ENCODE measurements at regions not wholly inside any gene's neighbourhood (a gene's known extent, or its start where the extent isn't known, plus 50 kb on each side); places are given as distances from the start of the nearest gene placed in this dataset.

DNA sequence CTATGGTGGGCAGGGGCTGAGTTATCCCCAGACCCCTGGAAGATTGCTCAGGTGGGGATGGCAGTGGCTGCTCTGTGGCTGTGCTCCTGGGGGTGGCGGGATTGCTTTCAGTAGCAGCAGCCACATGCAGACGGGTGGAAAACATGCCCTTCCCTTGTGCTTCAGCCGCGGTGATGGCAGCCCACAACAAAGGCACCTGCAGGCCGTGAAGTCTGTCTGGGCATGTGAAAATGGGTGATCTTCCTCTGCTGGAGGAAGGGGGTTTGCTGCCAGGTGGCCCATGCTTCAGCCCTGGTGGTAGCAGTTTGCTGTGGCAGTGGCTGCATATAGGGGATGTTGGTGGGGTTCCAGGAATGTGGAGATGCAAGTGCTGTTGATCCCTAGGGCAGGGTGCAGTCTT lies 326.2 kb upstream of the RGS6 start:
- no peaks in the 10 kb centered on the region for H3K36me3 ChIP-seq (ENCODE audit: insufficient read depth)
- WGBS = 99% methylated on average over 5 of the region's 5 CpGs

DNA sequence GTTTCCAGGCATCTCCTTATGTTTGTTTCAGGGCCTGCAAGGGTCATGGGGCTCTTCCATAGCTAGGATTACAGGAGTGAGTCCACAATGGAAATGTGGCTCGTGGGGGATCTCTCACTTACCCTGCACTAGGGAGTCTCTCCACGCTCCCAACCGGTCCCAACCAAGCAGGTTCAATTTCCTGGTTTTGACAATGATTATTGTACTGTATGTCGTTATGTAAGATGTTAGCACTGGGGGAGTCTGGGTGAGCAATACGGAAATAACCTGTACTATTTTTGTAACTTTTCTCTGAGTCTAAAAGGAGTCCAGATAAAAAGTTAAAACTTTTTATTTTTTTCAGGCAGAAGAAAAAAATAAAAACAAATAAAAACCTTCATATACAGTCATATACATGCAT lies 325.7 kb upstream of the RGS6 start:
- no peak for DNase-seq (ENCODE audit: extremely low spot score)
- Histone ChIP-seq H3K4me3 (ENCODE audit: low read depth, low read length) (no peak overlapping the region), H3K27ac (ENCODE audit: low read depth) (no peak overlapping the region), H3K4me1 (ENCODE audit: insufficient read depth) (no peaks in the 10 kb centered on the region), H3K36me3 (ENCODE audit: insufficient read depth) (no peaks in the 10 kb centered on the region)
- WGBS = 83% methylated on average over 5 of the region's 5 CpGs

More for the DNA sequence above, 326.2 kb upstream of the RGS6 start:
- Histone ChIP-seq H3K4me3 (ENCODE audit: low read depth, low read length) (no peak overlapping the region), H3K27ac (ENCODE audit: low read depth) (no peak overlapping the region), H3K4me1 (ENCODE audit: insufficient read depth) (no peaks in the 10 kb centered on the region)
- no peak for DNase-seq (ENCODE audit: extremely low spot score)

DNA sequence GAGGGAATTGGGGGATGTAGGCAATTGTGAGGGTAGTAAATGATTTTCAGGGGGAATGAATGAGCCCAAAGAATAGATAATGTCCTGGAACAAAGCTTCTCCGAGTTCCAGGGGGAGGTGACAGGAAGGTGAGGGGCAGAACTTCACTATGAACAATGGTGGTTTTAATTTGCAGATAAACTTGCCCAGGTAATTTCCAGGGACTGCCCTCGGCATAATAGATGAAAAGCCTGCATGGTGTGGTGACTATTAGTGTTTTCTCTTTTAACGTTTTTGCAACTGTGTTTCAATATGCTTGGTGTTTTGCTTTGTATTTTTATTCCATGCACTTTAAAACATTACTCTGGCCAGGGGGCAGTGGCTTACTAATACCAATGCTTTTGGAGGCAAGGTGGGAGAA lies 325.2 kb upstream of the RGS6 start:
- no peaks in the 10 kb centered on the region for H3K36me3 ChIP-seq (ENCODE audit: insufficient read depth)
- 75% methylated on average over 3 of the region's 3 CpGs for WGBS
- DNase-seq (ENCODE audit: extremely low spot score) = no peak
- no peak overlapping the region for H3K27ac ChIP-seq (ENCODE audit: low read depth)
- no peak overlapping the region for H3K4me3 ChIP-seq (ENCODE audit: low read depth, low read length)
- no peaks in the 10 kb centered on the region for H3K4me1 ChIP-seq (ENCODE audit: insufficient read depth)

DNA sequence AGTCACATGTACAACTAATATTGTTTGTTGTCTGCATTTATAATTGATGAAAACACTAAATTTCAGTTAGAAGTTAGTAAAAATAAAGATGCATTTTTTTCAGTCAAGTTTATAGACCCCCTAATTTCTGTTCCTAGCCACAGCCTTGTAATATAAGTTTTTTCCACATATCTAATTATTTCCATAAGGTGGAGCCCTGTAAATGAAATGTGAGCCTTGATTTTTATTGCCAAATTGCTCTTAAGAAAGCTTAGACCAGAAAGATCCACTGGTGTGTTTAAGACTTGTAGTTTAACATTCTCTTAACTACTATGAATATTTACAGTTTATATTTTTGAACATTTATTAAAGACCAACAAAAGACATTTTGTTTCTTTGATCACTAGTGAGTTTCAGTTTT lies 322.1 kb upstream of the RGS6 start:
- no peak for DNase-seq (ENCODE audit: extremely low spot score)
- Histone ChIP-seq H3K27ac (ENCODE audit: low read depth) (no peak overlapping the region), H3K36me3 (ENCODE audit: insufficient read depth) (no peaks in the 10 kb centered on the region), H3K4me1 (ENCODE audit: insufficient read depth) (no peaks in the 10 kb centered on the region), H3K4me3 (ENCODE audit: low read depth, low read length) (no peak overlapping the region)

DNA sequence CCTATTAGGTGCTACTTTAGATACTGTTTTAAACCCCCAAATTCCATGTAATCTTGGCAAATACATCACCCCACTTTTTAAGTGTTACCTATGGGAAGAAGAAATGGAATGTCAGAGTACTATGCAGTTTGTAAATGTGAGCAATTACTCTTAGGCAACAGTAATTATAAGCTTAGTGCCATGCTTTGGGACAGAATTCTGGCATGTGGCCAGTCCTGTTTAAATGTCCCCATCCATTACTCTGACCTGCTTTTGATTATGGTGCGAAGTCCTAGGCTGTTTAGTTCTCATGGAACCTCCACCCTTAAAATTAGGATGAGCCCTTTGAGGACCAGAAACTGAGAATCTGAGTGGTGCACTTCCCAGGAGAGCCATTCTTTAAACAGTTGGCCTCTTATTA lies 321.4 kb upstream of the RGS6 start:
- no peak for DNase-seq (ENCODE audit: extremely low spot score)
- no peaks in the 10 kb centered on the region for H3K4me1 ChIP-seq (ENCODE audit: insufficient read depth)
- 88% methylated on average over 1 of the region's 1 CpG for WGBS
- H3K4me3 ChIP-seq (ENCODE audit: low read depth, low read length) = no peak overlapping the region
- no peaks in the 10 kb centered on the region for H3K36me3 ChIP-seq (ENCODE audit: insufficient read depth)
- H3K27ac ChIP-seq (ENCODE audit: low read depth) = no peak overlapping the region

DNA sequence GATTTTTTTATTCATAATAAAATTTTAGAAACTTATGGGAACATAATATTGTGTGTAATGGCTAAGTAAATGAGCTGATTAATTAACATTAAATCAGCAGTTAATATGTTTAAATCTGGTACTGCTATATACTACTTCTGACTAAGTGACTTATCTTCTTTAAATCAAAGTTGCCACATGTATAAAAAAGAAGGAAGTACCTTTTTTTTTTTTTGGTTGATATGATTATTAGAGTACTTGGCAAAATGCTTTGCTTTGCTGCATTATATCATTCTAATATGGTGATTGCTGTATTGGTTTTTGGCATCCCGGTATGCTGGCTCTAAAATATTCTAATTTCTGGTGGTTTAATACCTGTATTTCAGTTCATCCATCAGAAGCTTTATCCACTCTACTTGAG lies 319.1 kb upstream of the RGS6 start:
- Histone ChIP-seq H3K27ac (ENCODE audit: low read depth) (no peak overlapping the region), H3K36me3 (ENCODE audit: insufficient read depth) (no peaks in the 10 kb centered on the region), H3K4me1 (ENCODE audit: insufficient read depth) (no peaks in the 10 kb centered on the region), H3K4me3 (ENCODE audit: low read depth, low read length) (no peak overlapping the region)
- WGBS = 94% methylated on average over 1 of the region's 1 CpG
- DNase-seq (ENCODE audit: extremely low spot score) = no peak

DNA sequence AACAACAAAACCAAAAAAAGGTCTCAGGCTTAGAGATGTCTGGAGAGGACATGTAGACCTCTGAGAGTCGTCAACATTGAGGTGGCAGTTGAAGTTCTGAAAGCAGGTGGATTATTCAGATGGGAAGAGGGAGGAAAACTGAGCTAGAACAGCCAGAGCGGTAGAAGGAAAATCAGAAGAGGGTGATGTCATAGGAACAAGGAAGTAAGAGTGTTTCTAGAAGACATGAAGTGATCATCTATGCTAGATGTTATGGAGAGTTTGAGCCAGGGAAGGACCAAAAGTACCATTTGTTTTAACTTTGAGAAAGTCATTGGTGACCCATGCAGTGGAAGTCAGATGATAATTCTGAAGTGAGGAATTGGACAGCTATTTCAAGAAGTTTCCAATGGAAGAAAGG lies 316.2 kb upstream of the RGS6 start:
- DNase-seq (ENCODE audit: extremely low spot score) = no peak
- no peaks in the 10 kb centered on the region for H3K36me3 ChIP-seq (ENCODE audit: insufficient read depth)
- WGBS = 94% methylated on average over 2 of the region's 2 CpGs
- H3K4me1 ChIP-seq (ENCODE audit: insufficient read depth) = no peaks in the 10 kb centered on the region
- no peak overlapping the region for H3K27ac ChIP-seq (ENCODE audit: low read depth)
- H3K4me3 ChIP-seq (ENCODE audit: low read depth, low read length) = no peak overlapping the region

DNA sequence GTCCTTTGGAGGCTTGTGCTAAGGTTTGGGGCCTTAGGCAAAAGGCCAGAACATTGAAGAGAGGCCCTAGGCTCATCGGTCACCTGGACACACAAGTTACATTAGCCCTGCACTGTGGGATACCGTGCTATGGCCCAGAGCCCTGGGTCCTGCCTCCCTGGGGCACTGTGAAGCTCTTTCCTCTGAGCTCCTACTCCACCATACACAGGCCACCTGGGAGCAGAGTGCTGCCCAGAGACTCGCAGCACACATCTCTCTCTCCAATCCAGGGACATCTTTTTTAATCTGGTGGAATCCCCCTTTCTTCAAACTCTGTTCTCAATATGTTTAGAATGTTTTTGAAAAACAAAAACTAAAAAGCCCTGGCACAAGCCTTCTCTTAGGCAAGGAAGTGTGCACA lies 314.2 kb upstream of the RGS6 start:
- no peak overlapping the region for H3K27ac ChIP-seq (ENCODE audit: low read depth)
- 94% methylated on average over 3 of the region's 3 CpGs for WGBS
- no peak for DNase-seq (ENCODE audit: extremely low spot score)
- H3K4me3 ChIP-seq (ENCODE audit: low read depth, low read length) = no peak overlapping the region
- no peaks in the 10 kb centered on the region for H3K4me1 ChIP-seq (ENCODE audit: insufficient read depth)
- no peaks in the 10 kb centered on the region for H3K36me3 ChIP-seq (ENCODE audit: insufficient read depth)

DNA sequence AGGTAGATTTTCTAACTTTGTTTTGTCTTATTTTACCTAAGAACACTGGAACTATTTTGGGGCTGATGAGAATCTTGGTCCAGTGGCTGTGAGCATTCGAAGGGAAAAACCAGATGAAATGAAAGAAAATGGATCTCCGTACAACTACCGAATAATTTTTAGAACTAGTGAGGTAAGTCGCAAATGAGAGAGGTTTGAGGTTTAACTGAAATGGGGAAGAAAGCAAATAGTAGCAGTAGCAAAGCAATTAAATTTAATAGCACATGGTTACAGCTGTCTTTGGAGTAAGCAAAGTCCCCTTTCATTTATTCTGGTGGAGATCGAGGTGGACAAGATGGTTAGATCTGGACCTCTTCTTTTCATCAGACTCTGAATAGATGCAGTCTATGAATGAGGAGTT lies 313.5 kb upstream of the RGS6 start:
- Histone ChIP-seq H3K4me1 (ENCODE audit: insufficient read depth) (no peaks in the 10 kb centered on the region), H3K27ac (ENCODE audit: low read depth) (no peak overlapping the region), H3K36me3 (ENCODE audit: insufficient read depth) (no peaks in the 10 kb centered on the region), H3K4me3 (ENCODE audit: low read depth, low read length) (no peak overlapping the region)
- WGBS = 98% methylated on average over 5 of the region's 5 CpGs
- no peak for DNase-seq (ENCODE audit: extremely low spot score)

DNA sequence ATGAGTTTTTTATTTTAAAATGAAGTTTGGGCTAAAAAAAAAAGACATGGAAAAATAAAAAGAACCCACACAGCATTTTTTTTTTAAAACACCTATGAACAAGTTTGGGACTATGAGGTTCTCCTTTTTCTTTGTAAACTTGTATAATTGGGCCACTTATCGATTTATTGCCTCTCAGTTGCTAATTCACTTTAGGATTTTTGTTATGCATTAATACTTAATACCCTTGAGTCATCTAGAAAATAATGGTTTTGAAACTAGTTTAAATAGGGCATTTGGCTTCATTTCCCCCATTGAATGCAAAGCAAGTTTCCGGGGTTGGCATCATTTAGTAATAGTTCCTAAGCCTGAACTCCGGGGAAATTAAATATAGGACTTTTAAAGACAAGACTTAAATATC lies 312.8 kb upstream of the RGS6 start:
- no peaks in the 10 kb centered on the region for H3K36me3 ChIP-seq (ENCODE audit: insufficient read depth)

DNA sequence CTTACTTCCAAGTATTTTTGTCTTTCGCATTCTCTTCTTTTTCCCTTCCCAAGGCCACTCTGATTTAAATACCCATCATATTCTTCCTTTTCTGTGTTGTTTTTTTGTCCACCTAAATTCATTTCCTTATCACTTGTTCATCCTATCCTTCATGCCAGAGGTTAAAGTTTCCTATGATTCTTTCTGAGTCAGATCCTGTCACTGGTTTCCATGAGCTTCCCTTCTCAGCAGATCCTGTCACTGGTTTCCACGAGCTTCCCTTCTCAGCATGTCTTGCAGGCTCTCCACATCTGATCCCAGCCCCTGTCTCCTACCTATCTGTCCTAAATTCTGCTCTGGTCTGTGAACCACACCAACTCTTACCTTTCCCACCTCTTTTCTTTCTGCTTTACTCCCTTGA lies 311.8 kb upstream of the RGS6 start:
- Histone ChIP-seq H3K4me1 (ENCODE audit: insufficient read depth) (no peaks in the 10 kb centered on the region), H3K36me3 (ENCODE audit: insufficient read depth) (no peaks in the 10 kb centered on the region), H3K27ac (ENCODE audit: low read depth) (no peak overlapping the region), H3K4me3 (ENCODE audit: low read depth, low read length) (no peak overlapping the region)
- no peak for DNase-seq (ENCODE audit: extremely low spot score)
- 95% methylated on average over 2 of the region's 2 CpGs for WGBS

More for the DNA sequence above, 312.8 kb upstream of the RGS6 start:
- Histone ChIP-seq H3K27ac (ENCODE audit: low read depth) (no peak overlapping the region), H3K4me3 (ENCODE audit: low read depth, low read length) (no peak overlapping the region), H3K4me1 (ENCODE audit: insufficient read depth) (no peaks in the 10 kb centered on the region)
- 97% methylated on average over 3 of the region's 3 CpGs for WGBS
- DNase-seq (ENCODE audit: extremely low spot score) = no peak

DNA sequence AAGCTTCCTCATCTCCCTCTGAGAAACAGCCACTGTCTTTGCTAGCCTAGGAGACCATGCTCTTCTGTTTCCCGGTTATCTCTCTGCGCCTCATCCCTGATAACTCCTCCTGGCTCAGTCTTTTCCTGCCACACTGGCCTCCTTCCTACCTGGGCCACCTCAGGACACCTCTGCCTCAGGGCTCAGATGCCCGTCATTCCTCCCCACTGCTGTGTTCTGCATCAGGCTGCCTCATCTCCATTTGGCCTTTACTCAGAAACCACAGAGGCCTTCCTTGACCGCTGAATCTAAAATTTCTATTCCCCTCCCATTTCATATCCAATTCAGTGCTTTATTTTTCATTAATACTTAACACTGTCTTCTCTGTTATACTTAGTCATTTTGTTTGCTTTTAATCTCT lies 311.0 kb upstream of the RGS6 start:
- WGBS = 96% methylated on average over 4 of the region's 4 CpGs
- no peak overlapping the region for H3K27ac ChIP-seq (ENCODE audit: low read depth)
- no peak overlapping the region for H3K4me3 ChIP-seq (ENCODE audit: low read depth, low read length)
- no peaks in the 10 kb centered on the region for H3K4me1 ChIP-seq (ENCODE audit: insufficient read depth)
- no peaks in the 10 kb centered on the region for H3K36me3 ChIP-seq (ENCODE audit: insufficient read depth)
- no peak for DNase-seq (ENCODE audit: extremely low spot score)

DNA sequence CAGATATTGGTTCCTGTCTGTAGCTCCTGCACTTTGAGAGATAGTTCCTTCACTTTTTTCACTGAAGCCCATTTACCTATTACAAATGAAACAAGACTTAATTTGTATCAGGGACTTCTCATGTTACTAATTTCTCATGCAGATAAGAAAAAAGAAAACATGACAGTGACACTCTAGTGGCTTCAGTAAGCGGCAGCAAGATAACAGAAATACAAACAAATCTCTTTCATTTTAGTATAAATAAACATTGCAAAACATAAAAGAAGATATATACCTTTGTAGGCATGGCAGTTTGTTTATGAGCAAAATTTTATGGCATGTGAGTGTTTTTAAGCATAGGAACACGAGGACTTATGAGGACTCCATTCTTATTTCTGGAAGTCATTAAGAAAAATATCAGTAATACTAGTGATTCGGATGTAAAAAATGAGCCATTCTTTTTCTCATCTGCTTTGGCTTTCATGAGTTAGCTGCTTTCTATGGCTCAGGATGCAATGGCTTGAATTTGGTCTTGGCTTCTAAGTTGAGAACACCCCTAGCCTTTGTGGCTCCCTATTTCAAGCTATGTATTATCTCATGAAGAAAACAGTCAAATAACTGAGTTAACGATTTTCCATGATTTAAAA lies 310.1 kb upstream of the RGS6 start:
- Histone ChIP-seq H3K36me3 (ENCODE audit: insufficient read depth) (no peaks in the 10 kb centered on the region), H3K4me3 (ENCODE audit: low read depth, low read length) (no peak overlapping the region), H3K27ac (ENCODE audit: low read depth) (no peak overlapping the region), H3K4me1 (ENCODE audit: insufficient read depth) (no peaks in the 10 kb centered on the region)
- no peak for DNase-seq (ENCODE audit: extremely low spot score)
- 85% methylated on average over 4 of the region's 4 CpGs for WGBS

DNA sequence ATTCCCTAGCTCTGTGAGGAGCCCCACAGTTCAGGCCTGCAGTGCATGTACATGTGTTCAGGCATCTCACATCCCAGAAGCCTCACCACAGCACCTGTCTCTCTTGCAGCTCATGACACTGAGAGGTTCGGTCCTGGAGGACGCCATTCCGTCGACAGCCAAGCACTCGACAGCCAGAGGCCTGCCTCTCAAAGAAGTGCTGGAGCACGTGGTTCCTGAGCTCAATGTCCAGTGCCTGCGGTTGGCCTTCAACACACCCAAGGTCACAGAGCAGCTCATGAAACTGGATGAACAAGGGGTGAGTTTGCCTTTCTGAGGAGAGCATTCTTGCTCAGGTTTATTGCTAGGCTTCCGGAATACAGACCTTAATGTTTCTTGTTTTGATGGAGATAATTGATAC lies 308.3 kb upstream of the RGS6 start:
- no peak overlapping the region for H3K4me3 ChIP-seq (ENCODE audit: low read depth, low read length)
- H3K27ac ChIP-seq (ENCODE audit: low read depth) = no peak overlapping the region
- peaks cover 1% of the 10 kb centered on the region for H3K36me3 ChIP-seq (ENCODE audit: insufficient read depth)
- DNase-seq (ENCODE audit: extremely low spot score) = no peak
- no peaks in the 10 kb centered on the region for H3K4me1 ChIP-seq (ENCODE audit: insufficient read depth)
- WGBS = 96% methylated on average over 8 of the region's 8 CpGs

DNA sequence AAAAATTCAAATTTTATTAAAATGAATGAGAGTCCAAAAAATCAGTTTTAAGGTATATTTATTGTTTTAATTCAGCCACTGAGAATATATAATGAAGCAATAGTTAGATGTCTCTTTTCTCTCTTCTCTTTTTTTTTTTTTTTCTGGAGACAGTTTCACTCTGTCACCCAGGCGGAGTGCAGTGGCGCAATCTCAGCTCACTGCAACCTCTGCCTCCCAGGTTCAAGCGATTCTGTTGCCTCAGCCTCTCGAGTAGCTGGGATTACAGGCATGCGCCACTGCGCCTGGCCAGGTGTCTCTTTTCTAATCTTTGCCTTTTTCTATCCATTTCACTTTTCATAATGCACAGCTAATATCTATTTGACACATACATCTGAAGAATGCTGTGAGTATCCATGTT lies 307.1 kb upstream of the RGS6 start:
- WGBS = 96% methylated on average over 6 of the region's 6 CpGs
- H3K27ac ChIP-seq (ENCODE audit: low read depth) = no peak overlapping the region
- no peaks in the 10 kb centered on the region for H3K4me1 ChIP-seq (ENCODE audit: insufficient read depth)
- no peak overlapping the region for H3K4me3 ChIP-seq (ENCODE audit: low read depth, low read length)
- DNase-seq (ENCODE audit: extremely low spot score) = no peak
- peaks cover 1% of the 10 kb centered on the region for H3K36me3 ChIP-seq (ENCODE audit: insufficient read depth)
